ENCODE measurements at regions not wholly inside any gene's neighbourhood (a gene's known extent, or its start where the extent isn't known, plus 50 kb on each side); places are given as distances from the start of the nearest gene placed in this dataset.

GRCh38 chr18:49697757-49698524 is 115.4 kb downstream of the ACAA2 start:
- TF ChIP-seq ZBTB11 (tag by site-specific recombination; conservative IDR thresholded peaks at IDR 0.05; ENCODE audit: low read depth), result no peak
- peak; percentile 90 for TF ChIP-seq CTCF (tag by site-specific recombination; IDR thresholded peaks at IDR 0.05)
- no peak for TF ChIP-seq ZNF175 (tag by site-specific recombination; IDR thresholded peaks at IDR 0.05)
- TF ChIP-seq HOXA7 (CRISPR knock-in tag; IDR thresholded peaks at IDR 0.05; ENCODE audit: borderline replicate concordance), result no peak
- no peak for TF ChIP-seq REPIN1 (tag by site-specific recombination; IDR thresholded peaks at IDR 0.05; ENCODE audit: low read depth)
- no peak for TF ChIP-seq ZNF416 (tag by site-specific recombination; IDR thresholded peaks at IDR 0.05)
- no peak for TF ChIP-seq ZNF449 (tag by site-specific recombination; IDR thresholded peaks at IDR 0.05)

All from HEK293 (cell line).